Peyer's patch (tissue), 4 donors: ENCODE measurements at regions not wholly inside any gene's neighbourhood (a gene's known extent, or its start where the extent isn't known, plus 50 kb on each side); places are given as distances from the start of the nearest gene placed in this dataset.

Experiments used
- CTCF ChIP-seq, 6 experiments: fragments of 450-650 bp in 4 of 6; fragments of 200-600 bp in 2 of 6; sonication (generic) in 1 of 6; IDR thresholded peaks; one replicate each; pipeline ENCODE4 v1.5.1; 2017 to 2019; ENCODE audit warnings: antibody characterized with exemption in 6 of 6, mild to moderate bottlenecking in 3 of 6, moderate library complexity in 1 of 6
- POLR2A ChIP-seq, 2 donors: fragments of 450-650 bp; IDR thresholded peaks; one replicate each; pipeline ENCODE4 v1.5.1; 2017; ENCODE audit warnings: antibody characterized with exemption in 2 of 2, mild to moderate bottlenecking in 2 of 2, moderate library complexity in 2 of 2

- TF ChIP-seq CTCF (IDR thresholded peaks at IDR 0.05), result no peak
- no peak for TF ChIP-seq POLR2A (IDR thresholded peaks at IDR 0.05)
Observed at GRCh38 chr4:12389604-12390003, 960.9 kb upstream of the HS3ST1 start.
